ENCODE measurements at regions not wholly inside any gene's neighbourhood (a gene's known extent, or its start where the extent isn't known, plus 50 kb on each side); places are given as distances from the start of the nearest gene placed in this dataset.

DNA sequence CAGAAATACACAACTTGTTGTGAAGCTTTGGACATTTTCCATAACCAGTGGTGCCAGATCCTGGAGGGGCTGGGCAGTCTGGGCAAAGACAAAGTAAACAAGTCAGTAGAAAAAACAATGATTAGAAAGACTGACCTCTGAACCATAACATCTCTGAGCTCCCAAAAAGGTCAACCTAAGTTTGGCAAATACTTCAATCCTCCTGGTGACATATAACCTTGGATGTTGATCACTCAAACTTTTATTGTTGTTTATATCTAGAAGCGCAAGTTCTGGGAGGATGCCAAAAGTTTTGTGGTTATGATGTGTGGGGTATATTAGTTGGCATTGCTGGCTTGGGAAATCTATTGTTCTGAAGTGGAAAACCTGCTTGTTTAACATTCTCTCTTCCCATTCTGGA lies 257.7 kb downstream of the DIPK2A start:
- DNase-seq (ENCODE audit: low read depth, low spot score) = peak; percentile 32

DNA sequence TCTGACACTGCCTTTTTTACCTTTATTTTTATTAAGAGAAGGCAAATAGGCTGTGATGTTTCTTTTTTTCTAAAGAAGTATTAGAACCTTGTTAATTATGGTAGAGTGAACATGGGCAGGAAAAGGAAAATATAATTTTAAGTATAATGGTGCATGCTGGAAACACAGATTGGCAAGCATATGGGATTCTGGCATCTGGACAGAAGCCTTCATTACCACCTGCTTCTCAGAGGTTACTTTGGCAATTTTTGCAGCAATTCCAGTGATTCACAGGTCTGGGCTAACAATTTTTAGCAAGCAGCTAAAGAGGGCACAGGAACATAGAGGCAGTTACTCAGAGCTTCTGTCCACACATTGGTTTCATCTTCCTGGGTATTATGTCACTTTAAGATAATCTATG lies 258.3 kb downstream of the DIPK2A start:
- no peak for DNase-seq (ENCODE audit: low read depth, low spot score)

DNA sequence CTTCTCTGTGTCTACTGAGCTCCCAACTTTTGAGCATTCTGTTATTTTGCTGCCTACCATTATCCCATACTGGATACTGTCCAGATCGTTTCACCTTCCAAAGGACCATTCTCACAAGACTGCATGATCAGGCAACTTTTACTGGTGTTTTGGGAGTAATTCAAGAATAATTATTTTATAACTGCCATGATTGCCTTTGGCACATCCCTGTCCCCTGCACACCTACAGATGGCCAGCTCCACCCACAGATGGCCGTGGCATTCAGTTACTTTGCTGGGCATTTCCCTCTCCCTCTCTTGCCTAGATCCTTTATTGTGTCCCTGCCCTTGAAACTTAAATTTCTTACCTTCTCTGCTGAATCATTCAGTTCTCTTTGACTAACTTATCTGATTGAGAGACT lies 263.9 kb downstream of the DIPK2A start:
- no peak for DNase-seq (ENCODE audit: low read depth, low spot score)

DNA sequence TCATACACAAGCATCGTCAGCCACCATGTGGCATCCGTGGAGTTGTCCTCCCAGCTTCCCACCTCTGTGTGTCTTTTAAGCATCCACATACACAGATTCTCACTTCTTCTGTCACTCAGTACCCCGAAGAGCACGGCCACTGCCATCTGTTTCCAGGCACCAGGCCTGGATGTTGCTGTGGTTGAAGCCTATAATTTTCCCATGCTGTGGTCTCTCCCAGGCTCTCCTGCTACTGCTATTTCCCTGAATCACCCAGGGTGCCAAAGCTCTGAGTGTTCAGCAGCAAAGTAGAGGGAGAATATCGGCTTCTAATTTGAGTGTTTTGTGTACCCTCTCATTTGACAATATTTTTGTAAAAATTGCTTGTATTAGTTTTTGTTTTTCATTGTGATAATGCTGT lies 265.7 kb downstream of the DIPK2A start:
- no peak for DNase-seq (ENCODE audit: low read depth, low spot score)

DNA sequence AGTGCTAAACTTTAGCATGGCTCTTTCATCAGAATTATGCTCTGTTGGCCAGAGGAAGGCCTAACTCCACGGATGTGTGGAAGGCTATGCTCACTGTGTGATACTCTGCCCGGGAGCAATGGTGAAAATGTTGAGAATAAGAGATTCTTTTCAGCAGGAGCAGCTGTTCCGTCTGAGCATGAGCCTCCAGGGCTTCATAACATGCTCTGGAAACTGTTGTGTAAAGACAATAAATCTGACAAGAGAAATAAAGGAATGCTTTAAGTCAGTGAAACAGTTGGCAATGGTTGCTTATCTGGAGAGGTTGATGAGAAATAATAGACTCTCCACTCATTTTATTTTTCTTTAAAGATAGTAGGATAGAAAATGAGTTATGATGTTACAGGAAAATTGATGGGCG lies 269.8 kb downstream of the DIPK2A start:
- no peak for DNase-seq (ENCODE audit: low read depth, low spot score)

DNA sequence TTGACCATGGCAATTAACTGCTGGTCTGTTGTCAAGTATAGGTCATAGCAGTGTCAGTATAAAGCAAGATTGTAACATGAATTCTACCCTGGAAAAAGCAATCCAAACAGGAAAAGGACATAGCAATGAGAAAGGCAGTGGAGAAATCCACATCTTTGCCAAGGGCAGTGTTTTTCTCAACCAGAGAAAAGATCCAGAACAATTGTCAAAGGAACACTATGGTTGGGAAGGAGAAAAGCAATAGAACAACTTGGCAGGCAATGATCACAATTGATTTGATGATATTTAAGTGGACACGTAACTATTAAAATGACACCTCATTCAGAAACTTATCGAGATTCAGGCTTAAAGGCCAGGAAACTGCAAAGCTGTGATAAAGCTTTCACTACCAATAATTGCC lies 271.1 kb downstream of the DIPK2A start:
- no peak for DNase-seq (ENCODE audit: low read depth, low spot score)

DNA sequence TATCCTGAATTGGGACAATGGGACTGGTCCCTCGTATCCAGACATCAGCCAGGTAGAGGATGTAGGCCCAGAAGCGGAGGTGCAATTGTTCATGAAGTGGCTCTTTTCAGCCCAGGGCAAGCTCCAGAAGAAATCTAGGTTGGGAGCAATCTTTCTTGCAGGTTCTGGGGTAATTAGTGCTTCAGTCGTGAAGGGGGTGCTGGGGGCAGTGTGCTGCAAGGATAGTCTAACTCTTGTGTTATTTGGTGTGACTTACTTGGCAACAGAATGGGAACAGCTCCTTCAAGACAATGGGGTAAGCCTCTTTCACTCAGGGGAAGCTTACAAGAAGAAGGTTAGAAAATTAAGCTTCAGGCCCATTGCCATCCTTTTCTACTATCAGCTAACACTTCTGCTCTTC lies 273.0 kb downstream of the DIPK2A start:
- no peak for DNase-seq (ENCODE audit: low read depth, low spot score)

DNA sequence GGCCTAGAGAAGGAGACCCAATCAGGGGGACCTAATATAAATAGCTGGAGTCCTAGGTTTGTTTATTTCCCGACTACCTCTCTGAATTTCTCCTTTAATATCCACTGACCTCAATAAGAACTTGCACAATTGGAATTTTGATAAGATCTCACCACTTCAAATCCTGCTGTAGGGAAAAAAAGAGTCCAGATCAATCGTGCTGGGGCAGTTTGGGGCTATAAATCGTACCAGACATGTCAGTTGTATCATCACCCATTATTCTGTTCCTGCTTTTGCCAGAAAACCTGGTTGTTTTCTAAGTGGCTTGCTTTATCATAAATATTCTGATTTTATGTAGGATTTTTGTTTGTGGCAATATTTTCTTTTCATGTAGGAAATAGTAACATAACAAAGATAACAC lies 281.3 kb downstream of the DIPK2A start:
- DNase-seq (ENCODE audit: low read depth, low spot score) = no peak

DNA sequence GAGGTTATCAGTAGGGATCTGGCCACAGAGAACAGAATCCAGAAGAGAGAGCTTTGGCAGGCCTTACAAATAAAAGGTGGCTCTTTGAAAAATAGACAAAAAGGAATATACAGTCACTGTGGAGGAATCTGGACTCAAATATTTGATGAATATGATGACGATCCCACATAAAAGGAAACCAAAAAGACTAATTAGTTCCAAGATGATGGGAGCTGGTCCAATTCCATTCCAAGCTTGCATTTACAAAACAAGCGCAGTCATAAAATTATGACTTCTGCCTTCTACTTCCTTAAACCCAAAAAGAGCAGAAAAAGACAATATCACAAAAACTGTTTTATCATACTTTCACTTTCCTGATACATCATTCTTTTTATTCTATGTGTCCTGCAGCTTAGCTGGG lies 285.8 kb downstream of the DIPK2A start:
- DNase-seq (ENCODE audit: low read depth, low spot score) = peak; percentile 21

DNA sequence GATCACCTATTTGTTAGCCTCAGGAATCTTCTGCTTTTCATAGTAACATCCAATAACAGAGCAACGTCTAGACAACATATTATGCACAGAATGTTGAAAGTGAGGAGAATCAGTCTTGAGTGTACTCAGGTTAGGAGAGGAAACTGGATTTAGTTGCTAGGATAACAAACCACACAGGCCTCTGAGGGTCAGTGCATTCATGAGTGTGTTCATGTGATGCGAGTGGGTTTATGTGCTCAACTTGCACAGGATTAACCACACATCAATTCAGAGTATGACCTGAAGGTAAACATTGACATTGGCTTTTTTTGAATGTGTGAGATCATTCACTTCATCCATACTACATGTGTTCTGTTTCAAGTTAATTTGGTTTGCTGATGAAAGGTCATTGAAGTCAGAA lies 287.6 kb downstream of the DIPK2A start:
- DNase-seq (ENCODE audit: low read depth, low spot score) = peak; percentile 17

DNA sequence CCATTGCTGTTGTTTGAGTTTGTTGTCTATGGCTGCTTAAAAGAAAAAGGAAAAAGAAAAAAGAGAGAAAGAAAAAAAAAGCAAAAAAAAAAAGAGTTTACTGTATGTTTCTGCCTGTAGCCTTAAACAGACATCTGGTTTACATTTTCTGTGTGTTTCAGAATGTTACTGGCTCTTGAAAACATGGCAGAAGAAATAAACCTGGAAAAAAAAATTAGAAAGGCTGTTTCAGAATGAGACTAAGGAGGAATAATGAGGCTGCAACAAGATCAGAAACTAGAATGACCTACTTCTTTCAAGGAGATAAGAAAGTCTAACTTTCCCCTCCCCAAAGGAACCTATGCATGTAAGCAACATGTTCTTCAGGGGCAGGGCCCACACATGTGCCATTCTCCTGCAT lies 292.1 kb downstream of the DIPK2A start:
- DNase-seq (ENCODE audit: low read depth, low spot score) = no peak

DNA sequence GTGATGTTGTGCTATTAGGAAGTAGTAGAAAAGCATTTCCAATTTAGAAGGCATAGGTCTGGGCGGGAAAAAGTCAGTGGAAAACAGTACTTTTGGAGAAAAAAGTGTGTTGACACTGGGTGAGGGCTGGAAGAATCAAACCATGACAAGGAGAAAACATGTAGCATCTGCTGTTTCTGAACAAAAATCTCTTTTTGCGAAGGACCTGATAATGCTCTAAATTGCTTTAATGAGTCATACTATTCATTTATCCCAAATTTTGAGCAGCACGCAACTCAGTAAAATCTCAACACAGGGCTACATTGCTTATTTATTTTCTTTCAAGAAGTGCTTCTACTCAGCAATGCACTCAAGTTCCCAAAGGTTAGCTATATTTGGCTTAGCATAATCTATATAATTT lies 292.7 kb downstream of the DIPK2A start:
- no peak for DNase-seq (ENCODE audit: low read depth, low spot score)

DNA sequence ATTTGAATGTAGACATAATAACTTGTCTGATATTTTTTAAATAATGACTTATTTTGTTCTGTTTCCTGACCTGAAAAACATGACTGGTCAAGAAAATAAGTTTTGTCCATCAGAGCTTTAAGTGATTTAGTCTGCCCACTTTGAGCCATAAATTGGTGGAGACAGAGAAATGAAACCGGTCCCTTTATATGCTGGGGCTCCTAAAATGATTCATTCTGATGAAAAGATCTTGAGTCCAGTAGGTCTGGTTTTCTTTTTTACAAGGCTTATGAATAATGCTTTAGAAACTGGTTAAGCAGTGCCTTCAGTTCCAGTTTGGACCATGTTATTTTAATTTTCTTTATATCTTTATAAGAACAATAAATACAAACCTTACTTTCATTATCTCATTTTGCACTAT lies 293.2 kb downstream of the DIPK2A start:
- no peak for DNase-seq (ENCODE audit: low read depth, low spot score)

DNA sequence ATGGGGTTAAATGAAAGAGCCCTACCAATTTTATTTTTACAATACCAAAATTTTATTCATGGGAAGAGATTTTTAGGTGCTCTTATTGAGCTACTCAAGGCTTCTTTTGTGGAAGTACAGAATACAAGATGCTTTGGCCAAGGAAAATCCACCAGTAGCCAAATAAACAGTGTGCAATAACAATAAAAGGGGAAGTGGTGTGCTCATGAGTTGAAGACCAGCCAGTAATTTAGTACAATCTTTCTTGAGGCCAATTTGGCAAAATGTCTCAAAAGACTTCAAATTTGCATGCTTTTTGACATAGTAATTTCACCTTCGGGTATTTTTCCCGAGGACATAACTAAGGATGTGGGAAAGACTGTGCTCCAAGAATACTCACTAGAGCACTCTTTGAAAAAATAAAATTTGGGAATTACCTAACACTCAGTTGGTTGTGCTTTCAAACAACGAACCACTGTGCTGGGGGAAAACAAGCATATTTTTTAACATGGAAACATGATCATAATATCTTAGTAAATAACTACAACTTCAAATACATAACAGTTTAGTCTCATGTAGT lies 294.0 kb downstream of the DIPK2A start:
- DNase-seq (ENCODE audit: low read depth, low spot score) = peak; percentile 50

DNA sequence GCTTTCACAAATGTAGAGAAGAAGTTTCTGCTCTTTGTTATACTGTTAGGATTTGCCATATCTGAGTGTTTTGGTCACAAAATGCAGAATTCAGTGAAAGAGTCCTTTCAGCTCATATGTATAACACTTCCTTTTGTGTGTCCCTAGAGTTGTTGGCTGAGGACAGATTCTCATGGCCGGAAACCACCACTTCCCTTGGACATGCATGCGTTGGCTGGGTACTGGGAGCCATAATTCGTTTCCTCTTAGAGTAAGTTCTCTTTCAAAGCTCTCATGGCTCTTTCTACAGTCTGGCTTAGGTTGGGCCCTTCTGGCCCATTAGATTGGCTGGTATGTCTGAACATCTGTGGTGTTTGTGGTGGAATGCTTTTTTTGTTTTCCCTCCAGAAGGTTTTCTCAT lies 298.5 kb downstream of the DIPK2A start:
- no peak for DNase-seq (ENCODE audit: low read depth, low spot score)

DNA sequence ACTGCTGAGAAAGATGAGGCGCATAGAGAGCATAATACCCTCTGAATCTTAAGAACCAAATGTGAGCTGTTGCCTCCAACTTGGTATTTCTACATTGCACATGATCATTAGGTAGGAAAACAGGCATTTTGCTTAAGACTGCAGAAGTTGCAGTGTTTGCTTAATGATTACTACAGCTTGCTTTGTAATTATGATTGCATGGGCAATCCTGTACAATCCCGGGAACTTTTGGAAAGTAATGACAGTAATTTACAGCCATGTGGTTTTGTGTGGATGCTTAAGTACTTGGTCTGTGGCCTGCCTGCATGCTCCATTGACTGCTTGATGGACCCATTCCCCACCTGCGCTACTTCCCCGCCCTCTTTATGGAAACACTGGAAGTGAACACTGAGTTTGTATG lies 301.1 kb downstream of the DIPK2A start:
- DNase-seq (ENCODE audit: low read depth, low spot score) = peak; percentile 55

DNA sequence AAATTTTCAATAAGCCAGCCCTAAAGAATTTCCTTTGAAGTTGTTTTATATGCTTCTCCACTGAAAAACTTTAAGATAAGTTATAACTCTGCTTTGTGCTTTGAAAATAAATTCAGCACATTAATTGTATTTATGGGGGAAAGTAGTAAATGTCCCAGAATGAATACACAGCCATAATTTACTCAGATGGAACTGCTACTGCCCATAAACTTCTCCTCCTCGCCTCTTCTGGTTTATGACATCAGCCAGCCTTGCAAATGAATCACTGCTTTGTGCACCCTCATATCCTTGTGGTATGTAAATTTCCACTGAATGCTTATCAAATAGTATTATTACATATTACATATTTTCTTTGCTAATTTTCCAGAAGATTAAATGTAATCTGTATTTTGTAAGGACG lies 302.0 kb downstream of the DIPK2A start:
- no peak for DNase-seq (ENCODE audit: low read depth, low spot score)

DNA sequence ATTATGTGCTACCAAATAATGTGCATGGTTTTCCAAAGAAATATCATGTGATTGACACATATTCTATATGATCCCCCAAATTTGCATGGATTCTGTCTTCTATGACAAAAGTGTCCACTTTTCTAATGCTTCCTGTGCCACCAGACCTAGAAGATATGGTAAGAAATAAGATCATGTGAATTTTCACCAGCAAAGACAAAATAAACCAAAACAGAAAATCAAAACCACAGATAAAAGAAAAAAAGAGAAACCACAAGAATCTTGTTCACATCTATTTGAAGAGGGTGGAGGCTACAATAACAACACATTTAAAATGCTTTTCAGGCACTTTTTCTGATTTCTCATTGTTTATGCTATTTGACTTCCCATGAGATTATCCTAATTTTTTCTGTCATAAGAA lies 303.4 kb downstream of the DIPK2A start:
- DNase-seq (ENCODE audit: low read depth, low spot score) = no peak

DNA sequence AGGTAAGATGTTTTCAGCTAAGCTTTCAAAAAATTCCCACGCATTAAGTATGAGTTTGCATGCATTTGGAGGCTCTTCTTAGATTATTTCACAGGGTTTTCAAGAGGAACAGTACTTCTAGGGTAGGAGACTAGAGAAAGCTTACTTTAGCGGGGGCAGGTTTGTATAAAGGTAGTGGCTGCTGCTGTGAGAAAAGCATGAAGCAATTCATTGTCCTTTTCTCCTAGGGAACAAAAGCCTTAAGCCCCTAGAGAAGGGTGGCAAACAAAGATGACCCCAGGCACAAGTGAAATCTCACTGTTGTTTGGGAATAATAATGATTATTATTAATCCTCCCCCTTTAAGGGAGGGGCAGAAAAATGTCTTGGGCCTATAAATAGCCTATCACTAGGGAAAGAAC lies 310.7 kb downstream of the DIPK2A start:
- no peak for DNase-seq (ENCODE audit: low read depth, low spot score)

DNA sequence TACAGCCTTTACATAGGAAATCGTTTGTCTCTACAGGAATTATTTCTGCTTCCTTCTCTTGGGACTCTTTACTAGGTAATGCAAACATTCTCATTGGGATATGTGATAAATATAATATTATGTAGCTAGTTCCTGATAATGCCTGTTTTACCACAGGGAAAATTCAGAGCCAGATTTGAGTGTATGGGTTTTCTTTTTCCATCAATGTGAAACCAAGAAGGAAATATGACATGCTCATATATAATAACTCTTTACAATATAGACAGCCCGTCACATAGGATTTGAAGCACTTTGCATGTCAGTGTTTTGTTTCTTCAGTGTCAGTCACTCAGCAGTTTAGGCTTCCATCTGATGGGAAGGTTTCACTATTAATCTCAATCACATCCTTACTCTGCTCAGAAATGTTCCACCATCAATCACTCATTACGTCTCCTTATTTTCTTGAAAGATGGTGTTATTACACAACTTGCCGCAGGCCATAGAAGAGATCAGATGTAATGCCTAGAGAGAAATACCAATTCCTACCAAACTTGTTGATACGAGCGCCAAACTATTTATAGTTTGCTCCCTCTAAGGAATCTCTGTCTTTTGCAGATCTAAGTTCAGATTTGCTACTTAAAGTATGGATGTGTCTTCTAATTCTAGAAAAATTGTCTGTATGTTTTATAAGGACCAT lies 314.8 kb downstream of the DIPK2A start:
- DNase-seq (ENCODE audit: low read depth, low spot score) = no peak

DNA sequence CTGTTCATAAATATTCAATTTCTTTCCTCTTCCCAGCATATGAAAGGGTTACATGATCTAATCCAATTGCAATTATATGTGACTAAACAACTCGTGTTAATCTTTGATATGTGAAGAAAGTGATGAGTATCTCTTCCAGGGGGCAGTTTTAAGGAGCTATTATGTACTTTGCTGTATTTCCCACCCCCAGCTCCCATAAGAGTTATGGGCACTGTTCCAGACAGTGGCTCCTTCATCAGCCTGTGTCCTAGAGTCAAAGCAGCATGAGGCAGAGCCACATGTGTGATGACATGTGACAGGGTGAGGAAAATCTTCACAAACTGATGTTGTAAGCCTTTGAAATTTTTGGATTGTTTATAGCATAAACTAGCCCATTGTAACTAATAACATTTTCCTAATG lies 315.4 kb downstream of the DIPK2A start:
- DNase-seq (ENCODE audit: low read depth, low spot score) = no peak

DNA sequence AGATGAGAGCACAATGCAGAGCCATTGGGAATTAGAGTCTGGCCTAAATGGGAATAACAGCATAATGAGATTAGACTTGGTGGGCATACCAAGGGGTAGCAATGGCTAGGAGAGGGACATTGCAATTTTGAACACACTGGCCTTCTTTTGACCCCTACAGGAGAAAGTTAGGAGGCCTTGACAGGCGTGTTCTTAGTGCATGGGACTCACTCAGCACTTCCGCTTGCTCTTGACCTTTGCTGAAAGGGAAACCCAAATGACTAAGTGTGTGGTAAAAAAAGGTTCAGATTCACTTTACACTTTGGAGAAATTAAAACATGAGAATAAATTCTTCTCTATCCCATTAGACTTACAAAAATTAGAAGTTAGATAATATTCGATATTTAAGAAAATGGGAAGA lies 317.4 kb downstream of the DIPK2A start:
- no peak for DNase-seq (ENCODE audit: low read depth, low spot score)

DNA sequence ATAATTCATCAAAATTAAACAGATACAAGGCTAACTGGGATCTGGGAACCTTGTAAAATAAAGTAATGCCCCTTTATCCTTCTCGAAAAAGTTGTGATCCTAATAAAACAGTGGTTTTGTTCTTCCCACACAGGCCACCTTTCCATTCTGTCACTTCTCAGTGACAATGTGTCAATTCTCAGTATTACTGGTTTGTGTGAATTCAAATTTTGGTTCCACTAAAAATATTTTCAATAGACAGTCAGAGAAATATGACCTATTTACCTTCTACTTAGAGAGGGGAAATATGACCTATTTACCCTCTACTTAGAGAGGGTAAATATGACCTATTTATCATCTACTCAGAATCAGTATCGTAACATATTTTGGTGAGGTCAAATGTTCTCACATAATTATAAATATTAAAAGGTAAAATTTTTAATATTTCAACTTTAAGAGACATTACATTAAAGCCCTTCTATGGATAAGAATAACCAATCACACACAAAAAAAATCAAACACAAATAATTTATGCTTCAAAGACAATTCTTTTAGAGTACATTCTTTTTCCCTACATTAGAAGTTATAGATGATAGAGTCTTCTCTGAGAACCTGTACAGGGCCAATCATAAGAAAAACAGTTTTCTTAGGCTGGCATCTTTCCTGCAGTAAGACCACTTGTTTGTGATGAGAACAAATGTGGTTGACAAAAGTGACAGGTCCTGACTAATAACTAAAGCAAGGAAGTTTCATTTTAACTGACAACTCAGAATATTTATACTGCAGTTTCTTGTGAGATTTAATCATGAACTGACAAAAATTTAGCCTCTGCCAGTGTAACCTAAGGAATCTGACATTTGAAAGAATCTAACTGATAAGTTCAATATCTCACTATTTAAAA lies 323.3 kb downstream of the DIPK2A start:
- no peak for DNase-seq (ENCODE audit: low read depth, low spot score)
